Coronary artery (tissue), 2 donors: ENCODE measurements at regions not wholly inside any gene's neighbourhood (a gene's known extent, or its start where the extent isn't known, plus 50 kb on each side); places are given as distances from the start of the nearest gene placed in this dataset.

Source experiments
- DNase-seq: peaks from one replicate; pipeline ENCODE4 v3.0.0-alpha.2; 2017; ENCODE audit warnings: low spot score
- H3K27ac ChIP-seq, 2 donors: fragments of 200-600 bp; sonication (generic); one replicate each; pipeline ENCODE4 v1.5.1; 2016 to 2019
- H3K4me3 ChIP-seq: fragments of 200-600 bp; sonication (generic); 2 replicates; pipeline ENCODE4 v1.5.1; 2016; ENCODE audit warnings: mild to moderate bottlenecking, moderate library complexity
- TF ChIP-seq, protein P1 (sequence below): fragments of 200-600 bp; sonication (generic); IDR thresholded peaks from one replicate; pipeline ENCODE4 v1.5.1; 2019; ENCODE audit warnings: antibody characterized with exemption

GRCh38 chr20:50247196-50248094, 56.8 kb downstream of the CEBPB start:
- TF ChIP-seq, protein P1, sequence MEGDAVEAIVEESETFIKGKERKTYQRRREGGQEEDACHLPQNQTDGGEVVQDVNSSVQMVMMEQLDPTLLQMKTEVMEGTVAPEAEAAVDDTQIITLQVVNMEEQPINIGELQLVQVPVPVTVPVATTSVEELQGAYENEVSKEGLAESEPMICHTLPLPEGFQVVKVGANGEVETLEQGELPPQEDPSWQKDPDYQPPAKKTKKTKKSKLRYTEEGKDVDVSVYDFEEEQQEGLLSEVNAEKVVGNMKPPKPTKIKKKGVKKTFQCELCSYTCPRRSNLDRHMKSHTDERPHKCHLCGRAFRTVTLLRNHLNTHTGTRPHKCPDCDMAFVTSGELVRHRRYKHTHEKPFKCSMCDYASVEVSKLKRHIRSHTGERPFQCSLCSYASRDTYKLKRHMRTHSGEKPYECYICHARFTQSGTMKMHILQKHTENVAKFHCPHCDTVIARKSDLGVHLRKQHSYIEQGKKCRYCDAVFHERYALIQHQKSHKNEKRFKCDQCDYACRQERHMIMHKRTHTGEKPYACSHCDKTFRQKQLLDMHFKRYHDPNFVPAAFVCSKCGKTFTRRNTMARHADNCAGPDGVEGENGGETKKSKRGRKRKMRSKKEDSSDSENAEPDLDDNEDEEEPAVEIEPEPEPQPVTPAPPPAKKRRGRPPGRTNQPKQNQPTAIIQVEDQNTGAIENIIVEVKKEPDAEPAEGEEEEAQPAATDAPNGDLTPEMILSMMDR = no peak
- DNase-seq = no peak
- Histone ChIP-seq H3K4me3 (no peak overlapping the region), H3K27ac (no peak overlapping the region)

DNA sequence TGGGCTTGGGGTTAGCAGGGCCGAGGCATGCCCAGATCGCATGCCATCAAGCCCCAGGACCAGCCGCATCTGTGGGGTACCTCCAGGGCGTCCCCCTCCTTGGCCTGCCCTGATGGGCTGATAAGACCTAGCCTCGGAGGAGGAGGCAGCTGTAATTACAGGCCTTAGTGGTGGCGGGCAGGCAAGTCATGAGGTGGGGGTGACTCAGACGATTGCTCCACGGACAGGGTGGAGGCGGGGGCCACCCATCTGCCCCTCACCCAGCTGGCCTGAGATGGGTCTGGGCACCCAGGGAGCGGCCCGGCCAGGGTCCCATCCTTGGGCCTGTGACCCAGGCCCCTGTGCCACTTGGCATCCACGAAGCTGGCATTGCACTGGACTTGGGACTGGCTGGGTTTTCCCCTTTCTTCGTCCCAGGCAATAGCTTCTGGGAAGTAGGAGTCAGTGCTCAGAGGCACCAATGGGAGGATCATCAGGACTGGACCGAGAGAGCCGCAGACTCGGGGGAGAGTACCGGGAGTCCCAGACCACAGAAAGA, 57.5 kb downstream of the CEBPB start:
- no peak overlapping the region for H3K27ac ChIP-seq
- no peak overlapping the region for H3K4me3 ChIP-seq
- DNase-seq = no peak
- TF ChIP-seq, protein P1 = no peak

DNA sequence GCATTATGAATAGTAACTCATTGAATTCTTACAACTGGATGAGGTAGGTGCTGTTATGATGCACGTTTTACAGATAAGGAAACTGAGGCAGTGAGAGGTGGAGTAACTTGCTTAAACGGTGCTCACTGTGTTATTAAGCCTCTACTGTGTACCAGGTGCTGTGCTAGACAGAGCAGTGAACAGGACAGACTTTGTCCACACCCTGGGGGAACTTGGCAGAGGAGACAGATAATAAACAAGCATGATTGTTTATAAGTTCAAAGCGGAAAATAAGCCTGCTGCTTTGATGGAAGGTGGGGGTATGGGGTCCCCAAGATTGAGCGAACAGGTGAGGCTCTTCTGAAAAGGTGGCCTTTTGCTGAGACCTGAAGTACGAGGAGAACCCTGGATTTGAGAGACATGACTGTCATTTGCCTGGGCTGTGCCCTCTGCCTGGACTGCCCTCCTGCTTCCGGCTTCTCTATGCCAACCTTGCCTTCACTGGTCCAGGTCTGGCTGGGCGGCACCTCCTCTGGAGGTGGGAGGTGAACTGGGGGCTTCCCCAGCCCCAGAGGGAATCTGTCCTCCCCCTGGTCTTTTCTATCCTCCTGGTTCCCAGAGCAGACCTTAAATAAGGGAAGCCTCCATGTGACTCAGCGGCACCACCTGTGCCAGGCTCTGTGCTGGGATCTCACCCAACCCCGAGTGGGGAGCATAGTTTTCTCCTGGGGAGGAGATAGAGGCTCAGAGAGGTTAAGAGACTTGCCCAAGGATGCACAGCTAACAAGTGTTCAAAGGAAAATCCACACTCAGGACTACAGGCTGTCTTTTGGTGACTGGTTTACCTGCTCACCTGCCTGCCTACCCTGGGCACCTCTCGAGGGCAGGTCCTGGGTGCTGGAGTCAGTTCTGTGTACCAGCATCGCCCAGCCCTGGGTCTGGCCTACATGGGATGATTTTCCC, 59.1 kb downstream of the CEBPB start:
- Histone ChIP-seq H3K4me3 (no peak overlapping the region), H3K27ac (no peak overlapping the region)
- DNase-seq = no peak
- TF ChIP-seq, protein P1 = no peak

DNA sequence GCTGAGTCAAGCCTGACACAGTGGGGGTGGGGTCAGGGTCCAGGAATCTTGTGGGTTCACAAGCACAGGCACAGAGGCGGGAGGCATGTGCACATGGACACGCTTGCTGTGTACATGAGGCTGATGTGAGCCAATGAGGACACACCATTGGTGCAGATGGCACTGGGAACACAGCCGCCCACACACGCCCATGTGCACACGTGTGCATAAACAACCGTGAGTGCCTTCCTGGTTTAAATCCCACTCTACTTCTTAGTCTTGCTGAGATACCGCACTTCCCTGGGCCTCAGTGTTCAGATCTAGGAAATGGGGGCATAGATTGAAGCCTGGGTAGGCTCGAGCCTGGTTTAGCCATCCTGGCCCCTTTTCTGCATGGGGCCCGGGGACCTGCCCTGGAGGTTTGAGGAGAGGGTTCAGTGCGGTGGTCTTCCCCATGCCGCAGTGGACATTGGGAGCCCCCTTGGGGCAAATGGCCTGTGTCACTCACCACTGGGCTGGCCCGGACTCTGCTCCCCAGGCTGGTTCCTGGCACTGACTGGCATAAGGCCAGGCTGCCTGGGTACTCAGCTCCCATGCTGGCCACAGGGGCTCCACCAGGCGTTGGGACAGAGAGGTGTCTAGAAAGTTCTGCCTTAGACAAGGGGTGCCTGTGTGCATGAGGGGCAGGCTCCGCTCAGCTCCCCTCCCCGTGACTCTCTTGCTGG, 60.2 kb downstream of the CEBPB start:
- H3K27ac ChIP-seq = no peak overlapping the region
- TF ChIP-seq, protein P1 = no peak
- no peak overlapping the region for H3K4me3 ChIP-seq
- DNase-seq = no peak

GRCh38 chr20:50251383-50251748, 60.7 kb downstream of the CEBPB start:
- Histone ChIP-seq H3K27ac (no peak overlapping the region), H3K4me3 (no peak overlapping the region)
- no peak for DNase-seq
- TF ChIP-seq, protein P1 = no peak

DNA sequence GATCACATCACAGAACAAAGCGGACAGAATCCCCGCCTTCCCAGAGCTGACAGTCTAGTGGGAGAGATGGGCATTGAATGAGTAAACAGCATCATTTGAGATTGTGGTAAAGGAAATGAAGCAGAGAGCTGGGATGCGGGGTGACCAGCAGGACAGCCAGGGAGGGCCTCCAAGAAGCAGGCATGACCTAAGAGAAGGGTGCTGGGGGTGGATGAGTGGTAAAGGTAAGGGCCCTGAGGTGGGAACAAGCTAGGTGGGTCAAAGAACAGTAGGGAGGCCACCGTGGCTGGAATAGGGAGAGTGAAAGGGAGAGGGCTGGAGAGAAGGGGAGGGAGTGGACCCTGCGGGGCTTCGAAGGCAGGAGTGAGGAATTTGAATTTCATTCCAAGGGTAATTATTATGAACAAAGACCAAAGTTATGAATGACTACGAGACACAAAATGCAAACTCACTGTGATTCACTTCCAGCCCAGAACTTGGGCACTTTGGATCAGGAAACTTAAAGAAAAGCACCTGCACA, 61.4 kb downstream of the CEBPB start:
- H3K4me3 ChIP-seq = no peak overlapping the region
- TF ChIP-seq, protein P1 = no peak
- no peak for DNase-seq
- H3K27ac ChIP-seq = no peak overlapping the region
